Limb (tissue), 2 donors: ENCODE measurements at regions not wholly inside any gene's neighbourhood (a gene's known extent, or its start where the extent isn't known, plus 50 kb on each side); places are given as distances from the start of the nearest gene placed in this dataset.
A peak's percentile ranks its signal among the peaks of the same experiment; 100 is the strongest.

ENCODE experiments used
- DNase-seq, 2 donors: peaks; one replicate each; pipeline ENCODE4 v3.0.0-alpha.2; 2016; ENCODE audit errors: extremely low spot score in 2 of 2

GRCh38 chr10:3548076-3548475 lies 236.9 kb downstream of the KLF6 start:
- no peak for DNase-seq

GRCh38 chr10:3544561-3544960 lies 240.4 kb downstream of the KLF6 start:
- no peak for DNase-seq

- no peak for DNase-seq
Observed at GRCh38 chr10:3542185-3542611, 242.8 kb downstream of the KLF6 start.

GRCh38 chr10:3539696-3540383 lies 245.2 kb downstream of the KLF6 start:
- DNase-seq: no peak

DNA sequence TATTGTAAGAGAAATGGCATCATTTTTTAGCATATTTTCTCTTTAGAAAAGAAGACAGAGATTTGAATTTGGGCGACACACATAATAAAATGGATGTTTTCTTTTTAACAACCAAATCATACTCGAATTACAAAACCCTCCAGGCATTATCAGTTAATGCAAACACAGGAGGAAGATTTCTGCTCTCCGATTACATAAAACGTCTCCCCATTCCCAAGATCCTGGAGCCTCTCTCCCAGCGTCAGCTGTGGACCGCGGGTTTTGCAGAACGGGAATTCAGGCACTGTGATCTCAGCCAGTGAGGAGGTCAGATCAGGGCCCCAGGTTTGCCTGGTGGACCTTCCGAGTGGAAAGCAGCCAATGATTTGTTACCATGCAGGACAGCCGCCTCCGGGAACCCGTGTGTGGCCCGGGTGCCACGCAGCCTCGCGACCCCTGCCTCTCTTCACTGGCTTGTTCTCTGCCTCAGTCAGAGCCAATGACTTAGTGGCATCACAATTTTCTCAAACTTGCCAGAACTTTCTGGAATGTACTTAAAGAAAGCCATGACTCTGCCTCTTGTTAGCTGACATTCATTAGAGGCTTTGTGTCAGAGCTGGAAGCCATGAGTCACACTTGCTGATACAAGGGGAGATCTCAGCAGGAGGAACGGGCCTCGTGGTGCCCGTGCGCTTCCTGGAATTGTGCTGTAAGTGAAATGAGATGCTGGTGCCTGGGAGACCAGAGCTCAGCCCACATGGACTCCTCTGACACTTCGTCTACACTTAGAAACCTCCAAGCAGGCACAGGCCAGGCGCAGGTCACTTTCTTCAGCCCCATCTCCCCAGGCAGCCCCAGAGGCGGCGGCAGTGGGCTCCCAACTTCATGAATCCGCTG lies 246.1 kb downstream of the KLF6 start:
- DNase-seq: no peak

DNA sequence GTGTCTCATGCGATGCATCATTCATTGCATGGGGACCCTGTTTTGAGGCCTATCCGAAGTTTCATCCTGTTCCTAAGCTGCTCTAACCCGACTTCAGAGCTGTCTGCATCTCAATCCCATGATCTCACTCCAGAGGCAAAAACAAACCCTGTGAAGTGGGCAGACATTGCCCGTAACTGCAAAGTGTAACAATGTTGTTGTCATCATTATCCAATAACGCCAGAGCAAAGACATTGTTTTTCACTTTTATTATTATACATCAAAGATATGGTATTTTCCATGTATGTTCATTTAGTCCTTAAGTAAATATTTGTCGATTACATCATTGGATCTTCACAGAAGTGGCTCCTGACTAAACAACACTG lies 246.7 kb downstream of the KLF6 start:
- no peak for DNase-seq

DNA sequence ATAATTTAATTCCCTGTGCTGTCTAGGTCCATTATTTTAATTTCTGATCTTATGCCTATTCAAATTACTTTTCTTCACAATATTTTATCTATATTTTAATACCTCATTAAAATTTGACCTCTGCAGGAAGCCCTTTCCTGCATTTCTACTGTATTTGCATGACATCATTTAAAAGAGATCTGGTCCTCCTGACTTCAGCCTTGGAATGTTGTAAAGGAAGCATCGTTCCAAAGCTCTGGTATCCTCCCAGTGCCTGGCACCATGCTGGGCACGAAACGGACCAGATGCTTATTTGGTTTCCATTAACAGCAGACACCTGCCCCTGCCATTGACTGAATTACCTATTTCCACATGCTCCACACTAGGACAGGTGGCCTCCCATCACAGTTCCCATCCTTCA lies 247.5 kb downstream of the KLF6 start:
- no peak for DNase-seq

DNA sequence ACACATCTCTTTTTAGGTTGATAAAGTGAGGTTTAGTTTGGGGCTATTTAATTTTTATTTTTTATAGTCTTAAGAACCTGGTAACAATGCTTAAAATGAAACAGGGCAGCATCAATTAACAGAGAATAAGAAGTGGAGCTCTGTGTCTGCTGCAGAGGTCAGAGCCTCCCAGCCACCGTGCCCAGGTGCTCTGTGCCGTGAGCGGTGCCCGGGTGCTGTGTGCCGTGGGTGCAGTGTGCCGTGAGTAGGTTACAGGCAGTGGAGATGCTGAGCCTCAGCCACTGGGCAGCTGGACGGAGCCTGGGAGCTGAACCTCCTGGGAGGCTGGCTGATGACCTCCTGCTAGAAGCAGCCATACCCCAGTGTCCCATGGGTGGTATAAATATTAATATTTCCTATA lies 250.0 kb downstream of the KLF6 start:
- DNase-seq: no peak

GRCh38 chr10:3534433-3534832 lies 250.6 kb downstream of the KLF6 start:
- no peak for DNase-seq

DNA sequence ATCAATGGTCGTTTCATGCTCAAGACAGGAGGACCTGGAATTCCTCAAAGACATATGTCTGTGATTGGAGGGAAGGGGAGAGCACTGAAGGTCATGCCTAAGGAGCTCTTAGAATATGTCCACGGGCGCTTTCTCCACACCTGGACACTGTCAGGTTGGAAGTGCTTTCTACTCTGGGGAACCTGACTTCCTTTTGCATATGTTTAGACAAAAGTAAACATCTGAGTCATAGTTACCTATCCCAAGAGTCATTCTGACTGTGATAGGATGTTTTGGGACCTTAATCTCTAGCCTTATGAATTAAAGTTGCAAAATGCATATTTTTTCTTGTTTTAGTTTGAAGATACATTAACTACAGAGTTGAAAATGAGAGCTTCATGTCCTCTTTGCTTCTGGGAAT lies 251.7 kb downstream of the KLF6 start:
- DNase-seq: no peak

DNA sequence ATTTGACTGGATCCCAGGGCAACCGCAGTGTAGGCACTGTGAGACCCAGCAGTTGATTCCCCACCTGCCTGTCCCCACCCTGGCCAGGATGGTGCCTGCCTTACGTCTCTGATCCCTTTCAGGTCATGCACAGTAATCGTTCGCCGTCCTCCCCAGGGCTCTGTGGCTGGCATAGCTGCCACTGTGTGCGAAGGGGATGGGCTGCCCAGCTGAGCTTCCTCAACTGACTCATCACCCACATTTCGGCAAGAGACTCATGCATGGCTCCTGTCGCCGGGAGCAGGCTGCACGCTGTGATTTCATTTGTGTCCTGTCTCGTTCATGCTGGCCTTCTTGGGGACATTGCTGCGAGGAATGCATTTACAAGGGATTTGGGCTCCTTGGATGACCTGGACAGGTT lies 252.4 kb downstream of the KLF6 start:
- DNase-seq: no peak

- no peak for DNase-seq
Observed at GRCh38 chr10:3531670-3532069, 253.3 kb downstream of the KLF6 start.

DNA sequence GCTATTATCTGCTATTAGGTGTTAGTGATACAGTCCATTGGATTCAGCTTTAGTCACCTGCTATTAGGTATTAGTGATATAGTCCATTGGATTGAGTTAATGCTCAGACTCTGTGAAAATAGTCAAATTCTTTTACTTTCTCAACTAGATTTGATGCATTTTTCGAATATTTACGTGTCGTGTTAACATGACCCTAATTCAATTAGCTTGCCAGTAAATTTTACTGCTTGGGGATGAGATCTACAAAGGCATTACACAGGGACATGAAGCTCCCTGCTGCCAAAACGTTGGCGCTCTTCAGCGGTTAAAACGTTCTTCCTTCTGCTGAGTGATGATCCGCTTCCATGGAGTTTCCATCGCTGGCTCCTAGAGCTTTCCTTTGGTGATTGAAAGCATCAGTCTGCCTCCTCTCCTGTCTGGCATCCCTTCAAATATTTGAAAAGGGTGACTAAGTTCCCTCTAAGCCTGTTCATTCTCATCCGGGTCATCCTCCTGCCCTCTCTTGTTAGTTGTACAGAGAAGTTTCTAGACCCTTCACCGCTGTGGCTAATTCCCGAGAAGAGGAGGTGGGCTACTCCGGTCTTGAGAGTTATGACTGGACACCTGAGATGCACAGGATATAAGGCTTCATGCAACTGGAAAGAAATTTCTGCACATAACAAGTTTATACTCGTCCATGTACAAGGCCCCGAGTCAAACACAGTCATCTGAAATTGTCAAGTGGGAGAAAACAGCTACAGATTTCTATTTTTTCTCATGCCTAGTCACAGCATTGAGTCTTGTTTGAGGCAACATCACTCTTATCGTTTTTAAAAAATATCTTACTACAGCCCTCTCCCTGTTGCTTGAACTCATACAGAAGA lies 254.0 kb downstream of the KLF6 start:
- DNase-seq: no peak

- no peak for DNase-seq
Observed at GRCh38 chr10:3530346-3530745, 254.7 kb downstream of the KLF6 start.

DNA sequence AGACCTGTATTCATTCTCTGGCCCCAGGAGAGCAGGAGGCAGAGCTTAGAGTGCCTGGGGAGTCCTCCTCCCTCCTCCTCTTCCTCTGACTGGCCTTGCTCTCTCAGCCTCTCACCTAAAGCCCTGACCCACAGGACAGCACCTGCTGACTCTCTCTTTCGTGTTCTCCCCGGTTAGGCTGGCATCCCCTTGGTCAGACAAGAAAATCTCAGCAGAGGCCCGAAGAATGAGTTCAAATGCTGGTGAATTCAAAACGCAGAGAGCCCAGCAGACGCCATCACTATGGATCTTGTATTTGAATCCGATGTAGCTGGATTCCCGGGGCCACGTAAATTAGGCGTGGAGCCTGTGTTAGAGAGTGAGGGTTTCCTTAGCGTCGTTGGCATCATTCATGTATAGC lies 255.3 kb downstream of the KLF6 start:
- no peak for DNase-seq

GRCh38 chr10:3528823-3529403 lies 256.1 kb downstream of the KLF6 start:
- DNase-seq: no peak

DNA sequence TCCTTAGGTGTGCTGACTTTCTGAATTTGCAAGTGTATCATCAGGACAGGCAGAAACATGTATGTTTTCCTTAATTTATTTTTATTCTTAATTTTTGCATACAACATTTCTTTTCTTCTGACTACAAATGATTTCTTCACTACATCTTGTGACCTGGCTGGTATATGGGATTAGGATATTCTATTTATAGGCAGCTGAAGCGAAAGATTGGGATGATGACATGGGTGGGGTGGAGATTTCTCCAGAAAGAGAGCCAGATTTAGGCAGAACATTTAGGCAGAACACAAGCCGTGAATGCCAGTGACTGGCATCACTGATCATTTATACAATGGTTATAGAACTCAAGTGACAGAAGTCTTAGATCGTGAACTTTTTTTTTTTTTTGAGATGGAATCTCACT lies 256.7 kb downstream of the KLF6 start:
- DNase-seq: no peak

DNA sequence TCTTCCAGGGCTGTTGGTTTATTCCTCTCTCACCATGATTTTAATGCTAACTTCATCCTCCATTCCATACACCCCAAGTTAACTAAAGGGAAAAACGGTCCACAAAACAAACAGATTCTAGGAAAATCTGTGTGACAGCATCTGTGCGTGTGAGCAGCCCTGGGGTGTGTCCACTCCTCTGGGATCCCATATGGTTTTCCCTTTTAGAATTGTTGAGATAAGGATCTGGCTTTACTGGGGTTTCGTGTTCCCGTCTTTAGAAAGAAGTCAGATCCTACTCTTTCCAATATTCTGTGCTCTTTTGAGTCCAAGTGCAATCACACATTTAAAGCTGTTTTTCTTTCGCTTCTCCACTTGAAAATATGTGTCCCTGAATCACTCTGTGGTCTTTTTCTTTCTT lies 257.1 kb downstream of the KLF6 start:
- DNase-seq: no peak

GRCh38 chr10:3526727-3527501 lies 258.1 kb downstream of the KLF6 start:
- peak in 1 of 2 donors; percentile 58 for DNase-seq

GRCh38 chr10:3525832-3526449 lies 259.1 kb downstream of the KLF6 start:
- DNase-seq: no peak
